ENCODE measurements at regions not wholly inside any gene's neighbourhood (a gene's known extent, or its start where the extent isn't known, plus 50 kb on each side); places are given as distances from the start of the nearest gene placed in this dataset.

DNA sequence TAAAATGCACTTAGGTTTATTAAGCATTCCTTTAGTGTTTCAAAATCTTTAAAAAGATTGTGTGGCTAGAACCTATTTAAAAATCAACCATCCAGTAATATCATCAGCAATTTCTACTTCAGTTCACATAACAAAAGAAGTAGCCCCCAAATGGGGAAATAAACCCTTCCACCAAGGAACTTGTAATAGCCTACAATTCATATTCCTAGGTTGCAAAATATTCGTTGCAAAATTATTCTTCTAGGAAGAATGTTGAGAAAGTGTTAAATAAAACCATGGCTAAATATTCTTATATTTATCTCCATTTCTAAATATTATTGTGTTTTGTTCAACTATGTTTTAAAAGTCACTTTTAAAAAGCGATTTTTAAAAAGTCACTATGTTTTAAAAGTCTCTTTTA is 177.9 kb upstream of the PRLR start:
- Histone ChIP-seq H2BK20ac (ENCODE audit: low read depth, low read length) (no peak overlapping the region), H2AK5ac (ENCODE audit: low read depth, low read length) (no peak overlapping the region), H4K20me1 (ENCODE audit: insufficient read depth, low read length) (no peaks in the 10 kb centered on the region), H3K27ac (ENCODE audit: insufficient read depth, low read length) (no peak overlapping the region), H4K8ac (ENCODE audit: low read depth in 2 of 2, low read length in 2 of 2) (no peak overlapping the region), H3K9ac (ENCODE audit: low read depth, low read length) (no peak overlapping the region), H3K27me3 (ENCODE audit: control insufficient read depth, insufficient read depth, low read length) (no peaks in the 10 kb centered on the region), H3K4me2 (ENCODE audit: low read depth, low read length) (no peak overlapping the region), H3K79me1 (ENCODE audit: low read depth in 1 of 2, low read length in 2 of 2) (no peaks in the 10 kb centered on the region), H3K14ac (replicated peaks; ENCODE audit: low read depth, low read length) (no peak overlapping the region), H3K9me1 (ENCODE audit: insufficient read depth, low read length) (no peaks in the 10 kb centered on the region), H3K23ac (ENCODE audit: low read depth, low read length) (no peak overlapping the region), H4K5ac (ENCODE audit: low read depth, low read length) (no peak overlapping the region), H3K36me3 (ENCODE audit: control insufficient read depth, insufficient read depth, low read length) (no peaks in the 10 kb centered on the region), H2AK9ac (replicated peaks; ENCODE audit: low read depth, low read length, poor library complexity) (no peak overlapping the region), H2AFZ (replicated peaks; ENCODE audit: low read length, poor library complexity) (no peak overlapping the region), H3K4me1 (ENCODE audit: control insufficient read depth, insufficient read depth, low read length) (no peaks in the 10 kb centered on the region), H3K18ac (ENCODE audit: low read depth, low read length) (no peak overlapping the region), H2BK5ac (ENCODE audit: low read depth, low read length, poor library complexity, severe bottlenecking) (no peak overlapping the region), H2BK120ac (ENCODE audit: low read depth, low read length) (no peak overlapping the region), H4K91ac (ENCODE audit: insufficient read depth, low read depth, low read length) (no peak overlapping the region), H3K56ac (ENCODE audit: extremely low read depth, insufficient read depth, low read length) (no peak overlapping the region), H3K9me3 (ENCODE audit: control insufficient read depth, insufficient read depth, low read length) (no peaks in the 10 kb centered on the region), H2BK15ac (ENCODE audit: low read depth, low read length) (no peak overlapping the region), H3K4ac (ENCODE audit: low read depth, low read length) (no peak overlapping the region), H3K4me3 (ENCODE audit: insufficient read depth, low read depth, low read length) (no peak overlapping the region)
- no peak for ATAC-seq (ENCODE audit: low read depth)
- BruUV-seq (replicated peaks): no TSS peak
- dilution Hi-C loops (cut with HindIII; ENCODE audit: low sequenced_read_pairs, unreplicated experiment): no loop called here
- in situ Hi-C loops (cut with MboI; ENCODE audit: low sequenced_read_pairs): no loop called here
- ChIA-PET POLR2A (ENCODE audit: unreplicated experiment) (no interaction called here), CTCF (no interaction called here)
- no CpG with 5 or more reads among the region's 2 CpGs for WGBS, 2 experiments (ENCODE audit: extremely low coverage in 2 of 2, insufficient read length in 1 of 2)
- no peak for DNase-seq
- TF ChIP-seq, protein P1, sequence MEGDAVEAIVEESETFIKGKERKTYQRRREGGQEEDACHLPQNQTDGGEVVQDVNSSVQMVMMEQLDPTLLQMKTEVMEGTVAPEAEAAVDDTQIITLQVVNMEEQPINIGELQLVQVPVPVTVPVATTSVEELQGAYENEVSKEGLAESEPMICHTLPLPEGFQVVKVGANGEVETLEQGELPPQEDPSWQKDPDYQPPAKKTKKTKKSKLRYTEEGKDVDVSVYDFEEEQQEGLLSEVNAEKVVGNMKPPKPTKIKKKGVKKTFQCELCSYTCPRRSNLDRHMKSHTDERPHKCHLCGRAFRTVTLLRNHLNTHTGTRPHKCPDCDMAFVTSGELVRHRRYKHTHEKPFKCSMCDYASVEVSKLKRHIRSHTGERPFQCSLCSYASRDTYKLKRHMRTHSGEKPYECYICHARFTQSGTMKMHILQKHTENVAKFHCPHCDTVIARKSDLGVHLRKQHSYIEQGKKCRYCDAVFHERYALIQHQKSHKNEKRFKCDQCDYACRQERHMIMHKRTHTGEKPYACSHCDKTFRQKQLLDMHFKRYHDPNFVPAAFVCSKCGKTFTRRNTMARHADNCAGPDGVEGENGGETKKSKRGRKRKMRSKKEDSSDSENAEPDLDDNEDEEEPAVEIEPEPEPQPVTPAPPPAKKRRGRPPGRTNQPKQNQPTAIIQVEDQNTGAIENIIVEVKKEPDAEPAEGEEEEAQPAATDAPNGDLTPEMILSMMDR (conservative IDR thresholded peaks at IDR 0.05; ENCODE audit: low read depth, low read length): no peak
- no peak for TF ChIP-seq CEBPB (IDR thresholded peaks at IDR 0.05; ENCODE audit: low read depth, low read length)
- intact Hi-C loops (cut with micrococcal nuclease): no loop called here

Data from IMR-90 (cell line).